ENCODE measurements at regions not wholly inside any gene's neighbourhood (a gene's known extent, or its start where the extent isn't known, plus 50 kb on each side); places are given as distances from the start of the nearest gene placed in this dataset.

- H3K79me2 ChIP-seq (ENCODE audit: insufficient read depth, low read length): no peaks in the 10 kb centered on the region
- no peak overlapping the region for H3K4me2 ChIP-seq (ENCODE audit: insufficient read depth, low read length)
- no peak overlapping the region for H3K4me3 ChIP-seq (ENCODE audit: insufficient read depth, low read length)
- peaks cover 12% of the 10 kb centered on the region for H3K4me1 ChIP-seq (ENCODE audit: insufficient read depth, low read length)
- H4K20me1 ChIP-seq (ENCODE audit: insufficient read depth, low read length): no peaks in the 10 kb centered on the region
- H2AFZ ChIP-seq (ENCODE audit: low read length): no peak overlapping the region
- H3K9me3 ChIP-seq (ENCODE audit: low read depth, low read length): no peaks in the 10 kb centered on the region
- no peaks in the 10 kb centered on the region for H3K36me3 ChIP-seq (ENCODE audit: insufficient read depth, low read length)
- H3K27me3 ChIP-seq (ENCODE audit: insufficient read depth, low read length): no peaks in the 10 kb centered on the region
- TF ChIP-seq CTCF (IDR thresholded peaks at IDR 0.05; ENCODE audit: extremely low read depth, low read depth, low read length): no peak
- DNase-seq (ENCODE audit: insufficient read length, low spot score, missing footprints): no peak
- H3K27ac ChIP-seq (ENCODE audit: low read depth, low read length): no peak overlapping the region
Measured at GRCh38 chr5:110896901-110897300, 158.1 kb downstream of the SLC25A46 start.

GRCh38 chr5:110899566-110900412, 161.0 kb downstream of the SLC25A46 start:
- Histone ChIP-seq H3K9me3 (ENCODE audit: low read depth, low read length) (no peaks in the 10 kb centered on the region), H3K79me2 (ENCODE audit: insufficient read depth, low read length) (no peaks in the 10 kb centered on the region), H3K4me3 (ENCODE audit: insufficient read depth, low read length) (no peak overlapping the region), H3K27ac (ENCODE audit: low read depth, low read length) (peak overlapping the region; percentile 60), H4K20me1 (ENCODE audit: insufficient read depth, low read length) (no peaks in the 10 kb centered on the region), H3K4me1 (ENCODE audit: insufficient read depth, low read length) (peaks cover 12% of the 10 kb centered on the region), H3K27me3 (ENCODE audit: insufficient read depth, low read length) (no peaks in the 10 kb centered on the region), H3K36me3 (ENCODE audit: insufficient read depth, low read length) (no peaks in the 10 kb centered on the region), H2AFZ (ENCODE audit: low read length) (no peak overlapping the region), H3K4me2 (ENCODE audit: insufficient read depth, low read length) (peak overlapping the region; percentile 50)
- DNase-seq (ENCODE audit: insufficient read length, low spot score, missing footprints): peak; percentile 62
- no peak for TF ChIP-seq CTCF (IDR thresholded peaks at IDR 0.05; ENCODE audit: extremely low read depth, low read depth, low read length)

GRCh38 chr5:110900829-110901228, 162.0 kb downstream of the SLC25A46 start:
- H2AFZ ChIP-seq (ENCODE audit: low read length): no peak overlapping the region
- DNase-seq (ENCODE audit: insufficient read length, low spot score, missing footprints): no peak
- H3K79me2 ChIP-seq (ENCODE audit: insufficient read depth, low read length): no peaks in the 10 kb centered on the region
- no peak overlapping the region for H3K4me2 ChIP-seq (ENCODE audit: insufficient read depth, low read length)
- TF ChIP-seq CTCF (IDR thresholded peaks at IDR 0.05; ENCODE audit: extremely low read depth, low read depth, low read length): no peak
- no peak overlapping the region for H3K4me3 ChIP-seq (ENCODE audit: insufficient read depth, low read length)
- peak overlapping the region; percentile 60 for H3K27ac ChIP-seq (ENCODE audit: low read depth, low read length)
- no peaks in the 10 kb centered on the region for H3K9me3 ChIP-seq (ENCODE audit: low read depth, low read length)
- no peaks in the 10 kb centered on the region for H4K20me1 ChIP-seq (ENCODE audit: insufficient read depth, low read length)
- H3K4me1 ChIP-seq (ENCODE audit: insufficient read depth, low read length): peaks cover 12% of the 10 kb centered on the region
- H3K27me3 ChIP-seq (ENCODE audit: insufficient read depth, low read length): no peaks in the 10 kb centered on the region
- H3K36me3 ChIP-seq (ENCODE audit: insufficient read depth, low read length): no peaks in the 10 kb centered on the region

GRCh38 chr5:110903966-110904365, 165.2 kb downstream of the SLC25A46 start:
- no peaks in the 10 kb centered on the region for H3K27me3 ChIP-seq (ENCODE audit: insufficient read depth, low read length)
- no peak for DNase-seq (ENCODE audit: insufficient read length, low spot score, missing footprints)

More at GRCh38 chr5:110903966-110904365, 165.2 kb downstream of the SLC25A46 start:
- no peaks in the 10 kb centered on the region for H3K9me3 ChIP-seq (ENCODE audit: low read depth, low read length)
- peaks cover 13% of the 10 kb centered on the region for H3K4me1 ChIP-seq (ENCODE audit: insufficient read depth, low read length)
- no peak overlapping the region for H2AFZ ChIP-seq (ENCODE audit: low read length)
- H3K4me2 ChIP-seq (ENCODE audit: insufficient read depth, low read length): no peak overlapping the region
- H3K36me3 ChIP-seq (ENCODE audit: insufficient read depth, low read length): no peaks in the 10 kb centered on the region
- H3K79me2 ChIP-seq (ENCODE audit: insufficient read depth, low read length): no peaks in the 10 kb centered on the region
- no peaks in the 10 kb centered on the region for H4K20me1 ChIP-seq (ENCODE audit: insufficient read depth, low read length)
- TF ChIP-seq CTCF (IDR thresholded peaks at IDR 0.05; ENCODE audit: extremely low read depth, low read depth, low read length): no peak
- no peak overlapping the region for H3K27ac ChIP-seq (ENCODE audit: low read depth, low read length)
- no peak overlapping the region for H3K4me3 ChIP-seq (ENCODE audit: insufficient read depth, low read length)

Data from osteoblast (primary cell).